Naive B cell (primary cell): ENCODE measurements at regions not wholly inside any gene's neighbourhood (a gene's known extent, or its start where the extent isn't known, plus 50 kb on each side); places are given as distances from the start of the nearest gene placed in this dataset.

Experiments used
- ATAC-seq, 2 donors: fragments of 150-1000 bp; cut with Tn5 transposase; 2 replicates each; pipeline ENCODE4 v1.10.0; 2021; ENCODE audit warnings: low read depth in 2 of 2, mild to moderate bottlenecking in 2 of 2, moderate library complexity in 2 of 2
- DNase-seq: peaks from one replicate; pipeline ENCODE4 v3.0.0; 2022
- H3K27ac Mint-ChIP-seq, 6 donors: one replicate each; pipeline ENCODE4 v1.8.0; 2020 to 2022; ENCODE audit warnings: mild to moderate bottlenecking in 6 of 6, mixed read lengths in 6 of 6, moderate library complexity in 5 of 6, inconsistent platforms in 2 of 6
- H3K27me3 Mint-ChIP-seq, 3 donors: one replicate each; pipeline ENCODE4 v1.8.0; 2021 to 2022; ENCODE audit warnings: mixed read lengths in 3 of 3, mild to moderate bottlenecking in 1 of 3
- H3K36me3 Mint-ChIP-seq, 2 donors: one replicate each; pipeline ENCODE4 v1.8.0; 2020 to 2022; ENCODE audit warnings: mixed read lengths in 2 of 2, inconsistent platforms in 1 of 2, mild to moderate bottlenecking in 1 of 2
- H3K4me1 Mint-ChIP-seq, 3 donors: one replicate each; pipeline ENCODE4 v1.8.0; 2020 to 2022; ENCODE audit warnings: mixed read lengths in 3 of 3, inconsistent platforms in 1 of 3, mild to moderate bottlenecking in 1 of 3, moderate library complexity in 1 of 3
- H3K4me3 Mint-ChIP-seq, 8 donors: one replicate each; pipeline ENCODE4 v1.8.0; 2020 to 2022; ENCODE audit warnings: mild to moderate bottlenecking in 8 of 8, mixed read lengths in 8 of 8, moderate library complexity in 8 of 8, inconsistent platforms in 2 of 8
- H3K9me3 Mint-ChIP-seq, 7 donors: one replicate each; pipeline ENCODE4 v1.8.0; 2020 to 2022; ENCODE audit warnings: mixed read lengths in 7 of 7, mild to moderate bottlenecking in 5 of 7, inconsistent platforms in 2 of 7, moderate library complexity in 1 of 7

GRCh38 chr4:37771771-37772170, 54.7 kb upstream of the PGM2 start:
- H3K4me1 Mint-ChIP-seq, result peaks cover 0 to 8% (median 2%) of the 10 kb centered on the region in 3 donors
- H3K9me3 Mint-ChIP-seq, result peaks cover 0 to 2% (median 0%) of the 10 kb centered on the region in 7 donors
- ATAC-seq (no peak), DNase-seq (no peak)
- no peak overlapping the region for H3K27ac Mint-ChIP-seq
- H3K36me3 Mint-ChIP-seq, result no peaks in the 10 kb centered on the region
- H3K4me3 Mint-ChIP-seq, result no peak overlapping the region
- no peaks in the 10 kb centered on the region for H3K27me3 Mint-ChIP-seq

GRCh38 chr4:37770016-37770415, 56.5 kb upstream of the PGM2 start:
- ATAC-seq (no peak), DNase-seq (no peak)
- peaks cover 0 to 9% (median 2%) of the 10 kb centered on the region in 3 donors for H3K4me1 Mint-ChIP-seq
- H3K27ac Mint-ChIP-seq, result peak overlapping the region in 1 of 6 donors; percentile 36
- no peaks in the 10 kb centered on the region for H3K27me3 Mint-ChIP-seq
- H3K4me3 Mint-ChIP-seq, result no peak overlapping the region
- H3K9me3 Mint-ChIP-seq, result peaks cover 0 to 2% (median 0%) of the 10 kb centered on the region in 7 donors
- H3K36me3 Mint-ChIP-seq, result no peaks in the 10 kb centered on the region

- H3K27me3 Mint-ChIP-seq, result no peaks in the 10 kb centered on the region
- H3K27ac Mint-ChIP-seq, result no peak overlapping the region
- peaks cover 0 to 2% (median 0%) of the 10 kb centered on the region in 7 donors for H3K9me3 Mint-ChIP-seq
- peaks cover 0 to 9% (median 2%) of the 10 kb centered on the region in 3 donors for H3K4me1 Mint-ChIP-seq
- no peak for ATAC-seq
- no peak for DNase-seq
- H3K36me3 Mint-ChIP-seq, result no peaks in the 10 kb centered on the region
- no peak overlapping the region for H3K4me3 Mint-ChIP-seq
These were observed 57.0 kb upstream of the PGM2 start for GRCh38 chr4:37769391-37769989.

- Mint-ChIP-seq H3K4me3 (no peak overlapping the region), H3K27me3 (no peaks in the 10 kb centered on the region), H3K4me1 (peaks cover 0 to 9% (median 4%) of the 10 kb centered on the region in 3 donors), H3K27ac (no peak overlapping the region), H3K36me3 (no peaks in the 10 kb centered on the region), H3K9me3 (no peaks in the 10 kb centered on the region)
- no peak for DNase-seq
- no peak for ATAC-seq
These were observed 58.9 kb upstream of the PGM2 start for GRCh38 chr4:37767546-37767945.

- Mint-ChIP-seq H3K4me3 (no peak overlapping the region), H3K36me3 (no peaks in the 10 kb centered on the region), H3K27ac (peak overlapping the region in 3 of 6 donors; percentile 11 to 49 (median 46)), H3K27me3 (no peaks in the 10 kb centered on the region), H3K4me1 (peaks cover 0 to 9% (median 4%) of the 10 kb centered on the region in 3 donors), H3K9me3 (no peaks in the 10 kb centered on the region)
- DNase-seq (no peak), ATAC-seq (no peak)
These were observed 59.5 kb upstream of the PGM2 start for GRCh38 chr4:37767019-37767418.

GRCh38 chr4:37765741-37766140, 60.7 kb upstream of the PGM2 start:
- Mint-ChIP-seq H3K36me3 (no peaks in the 10 kb centered on the region), H3K27me3 (no peaks in the 10 kb centered on the region), H3K4me3 (peak overlapping the region in 1 of 8 donors; percentile 41), H3K4me1 (peaks cover 0 to 9% (median 4%) of the 10 kb centered on the region in 3 donors), H3K9me3 (no peaks in the 10 kb centered on the region), H3K27ac (no peak overlapping the region)
- ATAC-seq (no peak), DNase-seq (no peak)

GRCh38 chr4:37763831-37764230, 62.7 kb upstream of the PGM2 start:
- no peak for ATAC-seq
- H3K27me3 Mint-ChIP-seq, result no peaks in the 10 kb centered on the region
- no peak for DNase-seq
- peaks cover 0 to 9% (median 4%) of the 10 kb centered on the region in 3 donors for H3K4me1 Mint-ChIP-seq
- H3K27ac Mint-ChIP-seq, result no peak overlapping the region
- no peaks in the 10 kb centered on the region for H3K9me3 Mint-ChIP-seq
- H3K36me3 Mint-ChIP-seq, result no peaks in the 10 kb centered on the region
- no peak overlapping the region for H3K4me3 Mint-ChIP-seq

GRCh38 chr4:37762991-37763368, 63.5 kb upstream of the PGM2 start:
- Mint-ChIP-seq H3K36me3 (no peaks in the 10 kb centered on the region), H3K9me3 (no peaks in the 10 kb centered on the region), H3K27me3 (no peaks in the 10 kb centered on the region), H3K4me3 (no peak overlapping the region), H3K4me1 (peaks cover 8 to 15% (median 9%) of the 10 kb centered on the region in 3 donors), H3K27ac (peak overlapping the region in 2 of 6 donors; percentile 39 to 46)
- ATAC-seq (no peak), DNase-seq (no peak)

- Mint-ChIP-seq H3K4me1 (peaks cover 11 to 19% (median 14%) of the 10 kb centered on the region in 3 donors), H3K4me3 (no peak overlapping the region), H3K36me3 (no peaks in the 10 kb centered on the region), H3K9me3 (no peaks in the 10 kb centered on the region), H3K27ac (peak overlapping the region in 2 of 6 donors; percentile 39 to 46), H3K27me3 (no peaks in the 10 kb centered on the region)
- DNase-seq, result no peak
- no peak for ATAC-seq
These were observed 64.0 kb upstream of the PGM2 start for GRCh38 chr4:37762294-37762990.

GRCh38 chr4:37760840-37761239, 65.6 kb upstream of the PGM2 start:
- no peaks in the 10 kb centered on the region for H3K27me3 Mint-ChIP-seq
- peaks cover 11 to 20% (median 16%) of the 10 kb centered on the region in 3 donors for H3K4me1 Mint-ChIP-seq
- no peak overlapping the region for H3K4me3 Mint-ChIP-seq
- H3K27ac Mint-ChIP-seq, result peak overlapping the region in 1 of 6 donors; percentile 15
- no peaks in the 10 kb centered on the region for H3K9me3 Mint-ChIP-seq
- ATAC-seq (no peak), DNase-seq (no peak)
- no peaks in the 10 kb centered on the region for H3K36me3 Mint-ChIP-seq

GRCh38 chr4:37759833-37760232, 66.7 kb upstream of the PGM2 start:
- ATAC-seq (no peak), DNase-seq (no peak)
- no peak overlapping the region for H3K4me3 Mint-ChIP-seq
- H3K9me3 Mint-ChIP-seq, result no peaks in the 10 kb centered on the region
- peak overlapping the region in 3 of 6 donors; percentile 56 to 68 (median 67) for H3K27ac Mint-ChIP-seq
- peaks cover 11 to 25% (median 20%) of the 10 kb centered on the region in 3 donors for H3K4me1 Mint-ChIP-seq
- H3K36me3 Mint-ChIP-seq, result no peaks in the 10 kb centered on the region
- no peaks in the 10 kb centered on the region for H3K27me3 Mint-ChIP-seq

- Mint-ChIP-seq H3K4me3 (peak overlapping the region in 2 of 8 donors; percentile 29 to 53), H3K9me3 (no peaks in the 10 kb centered on the region), H3K27me3 (no peaks in the 10 kb centered on the region), H3K36me3 (no peaks in the 10 kb centered on the region), H3K4me1 (peaks cover 21 to 34% (median 31%) of the 10 kb centered on the region in 3 donors), H3K27ac (peak overlapping the region in 4 of 6 donors; percentile 57 to 86 (median 78))
- peak; percentile 75 to 84 for ATAC-seq
- DNase-seq, result no peak
These were observed 68.3 kb upstream of the PGM2 start for GRCh38 chr4:37758226-37758625.

GRCh38 chr4:37757761-37758160, 68.7 kb upstream of the PGM2 start:
- H3K4me3 Mint-ChIP-seq, result peak overlapping the region in 2 of 8 donors; percentile 29 to 53
- no peaks in the 10 kb centered on the region for H3K36me3 Mint-ChIP-seq
- H3K4me1 Mint-ChIP-seq, result peaks cover 18 to 34% (median 31%) of the 10 kb centered on the region in 3 donors
- ATAC-seq, result peak; percentile 27 to 40
- no peaks in the 10 kb centered on the region for H3K27me3 Mint-ChIP-seq
- peak overlapping the region in 4 of 6 donors; percentile 38 to 86 (median 68) for H3K27ac Mint-ChIP-seq
- DNase-seq, result no peak
- no peaks in the 10 kb centered on the region for H3K9me3 Mint-ChIP-seq

GRCh38 chr4:37757121-37757520, 69.4 kb upstream of the PGM2 start:
- ATAC-seq, result no peak
- Mint-ChIP-seq H3K36me3 (no peaks in the 10 kb centered on the region), H3K27ac (peak overlapping the region in 5 of 6 donors; percentile 38 to 86 (median 57)), H3K27me3 (no peaks in the 10 kb centered on the region), H3K4me1 (peaks cover 17 to 34% (median 31%) of the 10 kb centered on the region in 3 donors), H3K4me3 (peak overlapping the region in 1 of 8 donors; percentile 54), H3K9me3 (no peaks in the 10 kb centered on the region)
- no peak for DNase-seq
